ENCODE measurements at regions not wholly inside any gene's neighbourhood (a gene's known extent, or its start where the extent isn't known, plus 50 kb on each side); places are given as distances from the start of the nearest gene placed in this dataset.

DNA sequence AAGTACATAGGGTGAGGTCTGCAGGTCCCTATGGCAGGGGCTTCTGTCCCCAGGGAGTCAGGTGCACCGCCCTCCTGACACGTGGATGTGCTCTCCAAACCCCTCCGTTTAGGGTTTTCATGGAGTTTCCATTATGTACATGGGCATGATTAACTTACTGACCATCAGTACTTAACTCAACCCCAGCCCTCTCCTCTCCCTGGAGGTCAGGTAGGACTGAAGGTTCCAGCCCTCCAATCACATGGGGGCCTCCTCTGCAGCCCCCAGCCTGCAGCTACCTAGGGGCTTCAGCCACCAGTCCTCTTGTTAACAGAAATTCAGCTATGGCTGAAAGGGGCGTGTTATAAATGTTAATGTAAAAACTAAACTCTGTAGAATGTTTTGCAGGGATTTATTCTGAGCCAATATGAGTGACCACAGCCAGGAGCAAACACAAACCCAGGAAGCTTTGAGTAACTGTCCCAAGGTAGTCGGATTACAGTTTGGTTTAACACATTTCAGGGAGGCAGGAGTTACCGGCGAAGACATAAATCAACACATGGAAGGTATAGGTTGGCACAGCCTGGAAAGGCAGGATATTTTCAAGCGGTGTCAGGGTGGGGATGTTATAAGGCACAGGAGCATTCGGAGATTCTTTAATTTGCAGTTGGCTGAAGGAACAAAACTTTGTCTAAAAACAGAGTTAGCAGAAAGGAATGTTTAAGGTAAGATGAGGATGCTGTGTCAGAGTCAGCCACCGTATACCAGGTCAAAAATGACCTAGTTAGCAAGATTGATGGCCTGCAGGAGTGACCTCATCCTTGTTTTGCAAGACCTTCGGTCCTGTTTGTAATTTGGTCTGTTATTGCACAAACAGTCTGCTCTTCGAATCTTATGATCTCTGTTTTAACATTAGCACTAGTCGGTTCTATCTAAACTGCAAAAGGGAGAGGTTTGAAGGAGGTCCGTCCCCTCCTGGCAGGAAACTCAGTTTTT lies 75.2 kb downstream of the TNFAIP2 start (continued):
- peak; percentile 53 for TF ChIP-seq SKI (IDR thresholded peaks at IDR 0.05; ENCODE audit: partially characterized antibody)
- TF ChIP-seq, protein P1, sequence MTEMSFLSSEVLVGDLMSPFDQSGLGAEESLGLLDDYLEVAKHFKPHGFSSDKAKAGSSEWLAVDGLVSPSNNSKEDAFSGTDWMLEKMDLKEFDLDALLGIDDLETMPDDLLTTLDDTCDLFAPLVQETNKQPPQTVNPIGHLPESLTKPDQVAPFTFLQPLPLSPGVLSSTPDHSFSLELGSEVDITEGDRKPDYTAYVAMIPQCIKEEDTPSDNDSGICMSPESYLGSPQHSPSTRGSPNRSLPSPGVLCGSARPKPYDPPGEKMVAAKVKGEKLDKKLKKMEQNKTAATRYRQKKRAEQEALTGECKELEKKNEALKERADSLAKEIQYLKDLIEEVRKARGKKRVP (CRISPR knock-in tag; IDR thresholded peaks at IDR 0.05) = peak in 1 of 2 experiments; percentile 88; a peak in 2 of 4 replicates
- TF ChIP-seq, protein P2, sequence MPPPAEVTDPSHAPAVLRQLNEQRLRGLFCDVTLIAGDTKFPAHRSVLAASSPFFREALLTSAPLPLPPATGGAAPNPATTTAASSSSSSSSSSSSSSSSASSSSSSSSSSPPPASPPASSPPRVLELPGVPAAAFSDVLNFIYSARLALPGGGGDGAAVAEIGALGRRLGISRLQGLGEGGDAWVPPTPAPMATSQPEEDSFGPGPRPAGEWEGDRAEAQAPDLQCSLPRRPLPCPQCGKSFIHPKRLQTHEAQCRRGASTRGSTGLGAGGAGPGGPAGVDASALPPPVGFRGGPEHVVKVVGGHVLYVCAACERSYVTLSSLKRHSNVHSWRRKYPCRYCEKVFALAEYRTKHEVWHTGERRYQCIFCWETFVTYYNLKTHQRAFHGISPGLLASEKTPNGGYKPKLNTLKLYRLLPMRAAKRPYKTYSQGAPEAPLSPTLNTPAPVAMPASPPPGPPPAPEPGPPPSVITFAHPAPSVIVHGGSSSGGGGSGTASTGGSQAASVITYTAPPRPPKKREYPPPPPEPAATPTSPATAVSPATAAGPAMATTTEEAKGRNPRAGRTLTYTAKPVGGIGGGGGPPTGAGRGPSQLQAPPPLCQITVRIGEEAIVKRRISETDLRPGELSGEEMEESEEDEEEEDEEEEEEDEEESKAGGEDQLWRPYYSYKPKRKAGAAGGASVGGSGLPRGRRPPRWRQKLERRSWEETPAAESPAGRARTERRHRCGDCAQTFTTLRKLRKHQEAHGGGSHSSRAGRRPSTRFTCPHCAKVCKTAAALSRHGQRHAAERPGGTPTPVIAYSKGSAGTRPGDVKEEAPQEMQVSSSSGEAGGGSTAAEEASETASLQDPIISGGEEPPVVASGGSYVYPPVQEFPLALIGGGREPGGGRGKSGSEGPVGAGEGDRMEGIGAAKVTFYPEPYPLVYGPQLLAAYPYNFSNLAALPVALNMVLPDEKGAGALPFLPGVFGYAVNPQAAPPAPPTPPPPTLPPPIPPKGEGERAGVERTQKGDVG (CRISPR knock-in tag; IDR thresholded peaks at IDR 0.05; ENCODE audit: borderline replicate concordance) = no peak
- TF ChIP-seq, protein P3, sequence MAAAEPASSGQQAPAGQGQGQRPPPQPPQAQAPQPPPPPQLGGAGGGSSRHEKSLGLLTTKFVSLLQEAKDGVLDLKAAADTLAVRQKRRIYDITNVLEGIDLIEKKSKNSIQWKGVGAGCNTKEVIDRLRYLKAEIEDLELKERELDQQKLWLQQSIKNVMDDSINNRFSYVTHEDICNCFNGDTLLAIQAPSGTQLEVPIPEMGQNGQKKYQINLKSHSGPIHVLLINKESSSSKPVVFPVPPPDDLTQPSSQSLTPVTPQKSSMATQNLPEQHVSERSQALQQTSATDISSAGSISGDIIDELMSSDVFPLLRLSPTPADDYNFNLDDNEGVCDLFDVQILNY (CRISPR knock-in tag; conservative IDR thresholded peaks at IDR 0.05) = no peak
- TF ChIP-seq ZNF839 (CRISPR knock-in tag; IDR thresholded peaks at IDR 0.05; ENCODE audit: borderline replicate concordance) = no peak
- TF ChIP-seq HES4 (CRISPR knock-in tag; IDR thresholded peaks at IDR 0.05; ENCODE audit: borderline replicate concordance) = no peak
- no peak for TF ChIP-seq BHLHE40 (IDR thresholded peaks at IDR 0.05; ENCODE audit: low read length)
- TF ChIP-seq ZNF331 (CRISPR knock-in tag; IDR thresholded peaks at IDR 0.05) = no peak
- no peak for TF ChIP-seq MZF1 (CRISPR knock-in tag; IDR thresholded peaks at IDR 0.05; ENCODE audit: borderline replicate concordance)
- no peak for TF ChIP-seq PRPF4 (IDR thresholded peaks at IDR 0.05; ENCODE audit: low read depth, low read length, poor library complexity, severe bottlenecking)
- no peak for TF ChIP-seq CHD4 (IDR thresholded peaks at IDR 0.05; ENCODE audit: borderline replicate concordance, low read length)
- no peak for TF ChIP-seq NCOR1 (IDR thresholded peaks at IDR 0.05; ENCODE audit: borderline replicate concordance, low read length)
- no peak for TF ChIP-seq MEIS1 (CRISPR knock-in tag; IDR thresholded peaks at IDR 0.05; ENCODE audit: borderline replicate concordance)
- TF ChIP-seq JDP2 (CRISPR knock-in tag; IDR thresholded peaks at IDR 0.05; ENCODE audit: borderline replicate concordance) = no peak
- TF ChIP-seq YEATS2 (CRISPR knock-in tag; IDR thresholded peaks at IDR 0.05; ENCODE audit: borderline replicate concordance) = no peak
- no peak for TF ChIP-seq HDAC2 (CRISPR knock-in tag; IDR thresholded peaks at IDR 0.05)
- TF ChIP-seq ZNF883 (CRISPR knock-in tag; IDR thresholded peaks at IDR 0.05; ENCODE audit: not compliant biosample characterization) = no peak
- TF ChIP-seq SIN3B (IDR thresholded peaks at IDR 0.05; ENCODE audit: low read length) = no peak
- TF ChIP-seq YEATS4 (CRISPR knock-in tag; IDR thresholded peaks at IDR 0.05; ENCODE audit: borderline replicate concordance) = no peak
- no peak for TF ChIP-seq TOE1 (CRISPR knock-in tag; IDR thresholded peaks at IDR 0.05)
- TF ChIP-seq ADNP (CRISPR knock-in tag; IDR thresholded peaks at IDR 0.05) = no peak
- no peak for TF ChIP-seq MLLT10 (CRISPR knock-in tag; IDR thresholded peaks at IDR 0.05)
- TF ChIP-seq, protein P4, sequence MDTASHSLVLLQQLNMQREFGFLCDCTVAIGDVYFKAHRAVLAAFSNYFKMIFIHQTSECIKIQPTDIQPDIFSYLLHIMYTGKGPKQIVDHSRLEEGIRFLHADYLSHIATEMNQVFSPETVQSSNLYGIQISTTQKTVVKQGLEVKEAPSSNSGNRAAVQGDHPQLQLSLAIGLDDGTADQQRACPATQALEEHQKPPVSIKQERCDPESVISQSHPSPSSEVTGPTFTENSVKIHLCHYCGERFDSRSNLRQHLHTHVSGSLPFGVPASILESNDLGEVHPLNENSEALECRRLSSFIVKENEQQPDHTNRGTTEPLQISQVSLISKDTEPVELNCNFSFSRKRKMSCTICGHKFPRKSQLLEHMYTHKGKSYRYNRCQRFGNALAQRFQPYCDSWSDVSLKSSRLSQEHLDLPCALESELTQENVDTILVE (CRISPR knock-in tag; IDR thresholded peaks at IDR 0.05) = 0 out of 2 replicates have a peak, but pooled peaks have one; percentile 20
- no peak for TF ChIP-seq ZNF766 (CRISPR knock-in tag; IDR thresholded peaks at IDR 0.05; ENCODE audit: borderline replicate concordance)

Data from HepG2 (cell line).